Panc1 (cell line): ENCODE measurements at regions not wholly inside any gene's neighbourhood (a gene's known extent, or its start where the extent isn't known, plus 50 kb on each side); places are given as distances from the start of the nearest gene placed in this dataset.

ENCODE experiments used
- ATAC-seq: fragments of 200-7000 bp; cut with Tn5 transposase; 2 replicates; pipeline ENCODE4 v1.9.1; 2020; ENCODE audit warnings: mild to moderate bottlenecking, moderate library complexity
- BruUV-seq: library from RNA; stranded (reverse); fragments of 400-500 nt; replicated peaks from 2 replicates; lab custom pipeline; 2021; lab: Mats Ljungman, UMichigan
- CTCF ChIA-PET: fragments of 300-600 bp; sonication (Branson Sonifier 250); formaldehyde crosslinking; loops from one replicate; lab custom pipeline; 2022; ENCODE audit warnings: antibody characterized with exemption; lab: Charles Lee
- POLR2A ChIA-PET: fragments of 300-600 bp; sonication (Branson Sonifier 250); formaldehyde crosslinking; loops from one replicate; lab custom pipeline; 2022; ENCODE audit warnings: antibody characterized with exemption; lab: Charles Lee
- DNase-seq: peaks from one replicate; pipeline ENCODE4 v3.0.0-alpha.2; 2010; ENCODE audit warnings: low read depth, low spot score
- H3K27ac ChIP-seq: 2 replicates; pipeline ENCODE4 v1.5.1; 2011; ENCODE audit warnings: mild to moderate bottlenecking, low read length, inconsistent platforms
- H3K27me3 ChIP-seq: fragments of 200-500 bp; sonication (Bioruptor generic); 2 replicates; pipeline ENCODE4 v1.6.0; 2014; ENCODE audit warnings: low read length, inconsistent platforms; ENCODE audit not compliant: control insufficient read depth, insufficient read depth
- H3K36me3 ChIP-seq: fragments of 200-500 bp; sonication (Bioruptor generic); 2 replicates; pipeline ENCODE4 v1.5.1; 2014; ENCODE audit warnings: inconsistent platforms, mild to moderate bottlenecking, low read length, moderate library complexity; ENCODE audit not compliant: control insufficient read depth, insufficient read depth
- H3K4me1 ChIP-seq: 2 replicates; pipeline ENCODE4 v1.5.1; 2011; ENCODE audit warnings: inconsistent platforms, mild to moderate bottlenecking, low read length, moderate library complexity; ENCODE audit not compliant: control insufficient read depth, insufficient read depth
- H3K4me3 ChIP-seq, 2 experiments: 2 replicates each; pipeline ENCODE4 v1.5.1; 2011 to 2012; ENCODE audit warnings: low read depth in 2 of 2, low read length in 2 of 2, mild to moderate bottlenecking in 2 of 2, inconsistent platforms in 1 of 2, moderate library complexity in 1 of 2
- H3K9me3 ChIP-seq: fragments of 200-500 bp; sonication (Bioruptor generic); 2 replicates; pipeline ENCODE4 v1.5.1; 2014; ENCODE audit warnings: low read depth, mild to moderate bottlenecking, inconsistent platforms, low read length, moderate library complexity; ENCODE audit not compliant: control insufficient read depth, insufficient read depth
- POLR2AphosphoS5 ChIP-seq: IDR thresholded peaks from 2 replicates; pipeline ENCODE4 v1.6.1; 2012; ENCODE audit warnings: mild to moderate bottlenecking, low read depth, low read length, moderate library complexity
- SIN3A ChIP-seq: IDR thresholded peaks from 2 replicates; pipeline ENCODE4 v1.6.1; 2012; ENCODE audit warnings: low read depth, mild to moderate bottlenecking, low read length, moderate library complexity, borderline replicate concordance; ENCODE audit not compliant: insufficient read depth
- TCF7L2 ChIP-seq: IDR thresholded peaks from 2 replicates; pipeline ENCODE4 v1.6.1; 2011; ENCODE audit warnings: mild to moderate bottlenecking, low read depth, low read length, inconsistent platforms
- in situ Hi-C: cut with HindIII; loops from 2 replicates; pipeline ENCODE4 v1.10.0; 2016; ENCODE audit warnings: low sequenced_read_pairs, low pct_unique_long_range_greater_than_20kb
- intact Hi-C: fragments of 100-400 bp; cut with micrococcal nuclease; formaldehyde crosslinking; loops from one replicate; pipeline ENCODE4 v1.10.0; 2022; ENCODE audit not compliant: unreplicated experiment
- TF ChIP-seq, protein P1 (sequence below): fragments of 450-650 bp; IDR thresholded peaks from 2 replicates; pipeline ENCODE4 v1.5.1; 2017; ENCODE audit warnings: mild to moderate bottlenecking
- TF ChIP-seq, protein P2 (sequence below), 2 experiments: IDR thresholded peaks; 2 replicates each; pipeline ENCODE4 v1.6.1; 2011 to 2012; ENCODE audit warnings: low read depth in 2 of 2, control low read depth in 1 of 2, low read length in 1 of 2, mild to moderate bottlenecking in 1 of 2, moderate library complexity in 1 of 2; ENCODE audit not compliant: insufficient read depth in 1 of 2

DNA sequence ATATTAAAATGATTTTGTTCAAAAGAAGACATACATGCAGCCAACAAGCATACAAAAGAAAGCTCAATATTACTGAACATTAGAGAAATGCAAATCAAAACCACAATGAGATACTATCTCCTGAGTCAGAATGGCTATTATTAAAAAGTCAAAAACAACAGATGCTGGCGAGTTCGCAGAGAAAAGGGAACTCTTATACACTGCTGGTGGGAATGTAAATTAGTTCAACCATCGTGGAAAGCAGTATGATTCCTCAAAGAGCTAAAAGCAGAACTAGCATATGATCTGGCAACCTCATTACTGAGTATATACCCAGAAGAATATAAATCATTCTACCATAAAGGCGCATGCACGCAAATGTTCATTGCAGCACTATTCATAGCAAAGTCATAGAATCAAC lies 126.0 kb upstream of the HMCN1 start:
- BruUV-seq = no TSS peak
- Histone ChIP-seq H3K27me3 (no peaks in the 10 kb centered on the region), H3K27ac (no peak overlapping the region), H3K4me1 (no peaks in the 10 kb centered on the region), H3K36me3 (no peaks in the 10 kb centered on the region), H3K4me3 (no peak overlapping the region), H3K9me3 (no peaks in the 10 kb centered on the region)
- ATAC-seq (no peak), DNase-seq (no peak)
- ChIA-PET POLR2A (no interaction called here), CTCF (no interaction called here)
- intact Hi-C loops (no loop called here), in situ Hi-C loops (no loop called here)
- TF ChIP-seq, protein P1, sequence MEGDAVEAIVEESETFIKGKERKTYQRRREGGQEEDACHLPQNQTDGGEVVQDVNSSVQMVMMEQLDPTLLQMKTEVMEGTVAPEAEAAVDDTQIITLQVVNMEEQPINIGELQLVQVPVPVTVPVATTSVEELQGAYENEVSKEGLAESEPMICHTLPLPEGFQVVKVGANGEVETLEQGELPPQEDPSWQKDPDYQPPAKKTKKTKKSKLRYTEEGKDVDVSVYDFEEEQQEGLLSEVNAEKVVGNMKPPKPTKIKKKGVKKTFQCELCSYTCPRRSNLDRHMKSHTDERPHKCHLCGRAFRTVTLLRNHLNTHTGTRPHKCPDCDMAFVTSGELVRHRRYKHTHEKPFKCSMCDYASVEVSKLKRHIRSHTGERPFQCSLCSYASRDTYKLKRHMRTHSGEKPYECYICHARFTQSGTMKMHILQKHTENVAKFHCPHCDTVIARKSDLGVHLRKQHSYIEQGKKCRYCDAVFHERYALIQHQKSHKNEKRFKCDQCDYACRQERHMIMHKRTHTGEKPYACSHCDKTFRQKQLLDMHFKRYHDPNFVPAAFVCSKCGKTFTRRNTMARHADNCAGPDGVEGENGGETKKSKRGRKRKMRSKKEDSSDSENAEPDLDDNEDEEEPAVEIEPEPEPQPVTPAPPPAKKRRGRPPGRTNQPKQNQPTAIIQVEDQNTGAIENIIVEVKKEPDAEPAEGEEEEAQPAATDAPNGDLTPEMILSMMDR = no peak
- TF ChIP-seq, protein P2, sequence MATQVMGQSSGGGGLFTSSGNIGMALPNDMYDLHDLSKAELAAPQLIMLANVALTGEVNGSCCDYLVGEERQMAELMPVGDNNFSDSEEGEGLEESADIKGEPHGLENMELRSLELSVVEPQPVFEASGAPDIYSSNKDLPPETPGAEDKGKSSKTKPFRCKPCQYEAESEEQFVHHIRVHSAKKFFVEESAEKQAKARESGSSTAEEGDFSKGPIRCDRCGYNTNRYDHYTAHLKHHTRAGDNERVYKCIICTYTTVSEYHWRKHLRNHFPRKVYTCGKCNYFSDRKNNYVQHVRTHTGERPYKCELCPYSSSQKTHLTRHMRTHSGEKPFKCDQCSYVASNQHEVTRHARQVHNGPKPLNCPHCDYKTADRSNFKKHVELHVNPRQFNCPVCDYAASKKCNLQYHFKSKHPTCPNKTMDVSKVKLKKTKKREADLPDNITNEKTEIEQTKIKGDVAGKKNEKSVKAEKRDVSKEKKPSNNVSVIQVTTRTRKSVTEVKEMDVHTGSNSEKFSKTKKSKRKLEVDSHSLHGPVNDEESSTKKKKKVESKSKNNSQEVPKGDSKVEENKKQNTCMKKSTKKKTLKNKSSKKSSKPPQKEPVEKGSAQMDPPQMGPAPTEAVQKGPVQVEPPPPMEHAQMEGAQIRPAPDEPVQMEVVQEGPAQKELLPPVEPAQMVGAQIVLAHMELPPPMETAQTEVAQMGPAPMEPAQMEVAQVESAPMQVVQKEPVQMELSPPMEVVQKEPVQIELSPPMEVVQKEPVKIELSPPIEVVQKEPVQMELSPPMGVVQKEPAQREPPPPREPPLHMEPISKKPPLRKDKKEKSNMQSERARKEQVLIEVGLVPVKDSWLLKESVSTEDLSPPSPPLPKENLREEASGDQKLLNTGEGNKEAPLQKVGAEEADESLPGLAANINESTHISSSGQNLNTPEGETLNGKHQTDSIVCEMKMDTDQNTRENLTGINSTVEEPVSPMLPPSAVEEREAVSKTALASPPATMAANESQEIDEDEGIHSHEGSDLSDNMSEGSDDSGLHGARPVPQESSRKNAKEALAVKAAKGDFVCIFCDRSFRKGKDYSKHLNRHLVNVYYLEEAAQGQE (IDR thresholded peaks at IDR 0.05; ENCODE audit: insufficient read depth in 1 of 2, low read depth in 2 of 2, low read length in 1 of 2) = no peak
- TF ChIP-seq SIN3A (no peak), POLR2AphosphoS5 (no peak)

DNA sequence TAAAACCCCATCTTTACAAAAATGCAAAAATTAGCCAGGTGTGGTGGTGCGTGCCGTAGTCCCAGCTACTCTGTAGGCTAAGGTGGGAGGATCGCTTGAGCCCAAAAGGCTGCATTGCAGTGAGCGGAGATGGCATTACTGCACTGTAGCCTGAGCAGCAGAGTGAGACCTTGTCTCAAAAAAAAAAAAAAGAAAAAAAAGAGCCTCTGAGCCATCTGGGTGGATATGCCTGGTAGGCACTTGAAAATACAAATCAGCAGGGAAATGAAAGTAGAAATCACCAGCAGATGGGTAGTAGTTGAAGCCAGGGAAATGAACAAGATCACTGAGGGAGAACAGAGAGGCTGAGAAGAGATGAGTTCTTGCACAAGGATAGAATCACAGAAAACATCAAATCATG lies 131.0 kb upstream of the HMCN1 start:
- in situ Hi-C loops (no loop called here), intact Hi-C loops (loop anchor here (5.0 kb wide), 1 partner anchor 244 kb away; no protein-coding TSS in a partner anchor)
- Histone ChIP-seq H3K36me3 (no peaks in the 10 kb centered on the region), H3K27ac (no peak overlapping the region; the same call in 1 of the 2 replicates), H3K9me3 (no peaks in the 10 kb centered on the region), H3K27me3 (no peaks in the 10 kb centered on the region), H3K4me1 (no peaks in the 10 kb centered on the region), H3K4me3 (no peak overlapping the region)
- no TSS peak for BruUV-seq
- DNase-seq = no peak
- no peak for ATAC-seq
- ChIA-PET POLR2A (no interaction called here), CTCF (no interaction called here)
- TF ChIP-seq TCF7L2 = no peak
- TF ChIP-seq SIN3A = no peak
- TF ChIP-seq POLR2AphosphoS5 = no peak
- TF ChIP-seq, protein P1 = no peak
- TF ChIP-seq, protein P2 (IDR thresholded peaks at IDR 0.05; ENCODE audit: insufficient read depth in 1 of 2, low read depth in 2 of 2, low read length in 1 of 2) = no peak
